T-helper 17 cell (primary cell): ENCODE measurements at regions not wholly inside any gene's neighbourhood (a gene's known extent, or its start where the extent isn't known, plus 50 kb on each side); places are given as distances from the start of the nearest gene placed in this dataset.

Experiments used
- ATAC-seq: fragments of 150-1000 bp; cut with Tn5 transposase; 2 replicates; pipeline ENCODE4 v1.10.0; 2021; ENCODE audit warnings: mild to moderate bottlenecking, moderate library complexity
- DNase-seq, 3 donors: peaks; one replicate each; pipeline versions ENCODE4 v3.0.0 to v3.0.0-alpha.2; 2020 to 2021
- H3K9me3 ChIP-seq: one replicate; pipeline ENCODE4 v1.7.0; 2013; ENCODE audit warnings: low read length, mild to moderate bottlenecking; ENCODE audit not compliant: control insufficient read depth, poor library complexity, severe bottlenecking
- H3K27ac Mint-ChIP-seq: one replicate; pipeline ENCODE4 v1.8.0; 2022; ENCODE audit warnings: mild to moderate bottlenecking, moderate library complexity, mixed read lengths
- H3K27me3 Mint-ChIP-seq: one replicate; pipeline ENCODE4 v1.8.0; 2022; ENCODE audit warnings: mixed read lengths
- H3K36me3 Mint-ChIP-seq: one replicate; pipeline ENCODE4 v1.8.0; 2022; ENCODE audit warnings: low read depth, mixed read lengths
- H3K4me1 Mint-ChIP-seq: one replicate; pipeline ENCODE4 v1.8.0; 2022; ENCODE audit warnings: mild to moderate bottlenecking, mixed read lengths
- H3K4me3 Mint-ChIP-seq: one replicate; pipeline ENCODE4 v1.8.0; 2022; ENCODE audit warnings: mild to moderate bottlenecking, moderate library complexity, mixed read lengths

GRCh38 chr16:55130911-55131310, 193.1 kb upstream of the IRX6 start:
- DNase-seq (no peak), ATAC-seq (no peak)
- Mint-ChIP-seq H3K36me3 (no peaks in the 10 kb centered on the region), H3K27me3 (peaks cover 11% of the 10 kb centered on the region), H3K27ac (no peak overlapping the region), H3K4me3 (no peak overlapping the region), H3K4me1 (peaks cover 2% of the 10 kb centered on the region)
- no peaks in the 10 kb centered on the region for H3K9me3 ChIP-seq

GRCh38 chr16:55133654-55134053, 190.3 kb upstream of the IRX6 start:
- Mint-ChIP-seq H3K36me3 (no peaks in the 10 kb centered on the region), H3K27ac (no peak overlapping the region), H3K4me3 (no peak overlapping the region), H3K27me3 (peaks cover 6% of the 10 kb centered on the region), H3K4me1 (peaks cover 2% of the 10 kb centered on the region)
- no peaks in the 10 kb centered on the region for H3K9me3 ChIP-seq
- ATAC-seq (no peak), DNase-seq (no peak)

DNA sequence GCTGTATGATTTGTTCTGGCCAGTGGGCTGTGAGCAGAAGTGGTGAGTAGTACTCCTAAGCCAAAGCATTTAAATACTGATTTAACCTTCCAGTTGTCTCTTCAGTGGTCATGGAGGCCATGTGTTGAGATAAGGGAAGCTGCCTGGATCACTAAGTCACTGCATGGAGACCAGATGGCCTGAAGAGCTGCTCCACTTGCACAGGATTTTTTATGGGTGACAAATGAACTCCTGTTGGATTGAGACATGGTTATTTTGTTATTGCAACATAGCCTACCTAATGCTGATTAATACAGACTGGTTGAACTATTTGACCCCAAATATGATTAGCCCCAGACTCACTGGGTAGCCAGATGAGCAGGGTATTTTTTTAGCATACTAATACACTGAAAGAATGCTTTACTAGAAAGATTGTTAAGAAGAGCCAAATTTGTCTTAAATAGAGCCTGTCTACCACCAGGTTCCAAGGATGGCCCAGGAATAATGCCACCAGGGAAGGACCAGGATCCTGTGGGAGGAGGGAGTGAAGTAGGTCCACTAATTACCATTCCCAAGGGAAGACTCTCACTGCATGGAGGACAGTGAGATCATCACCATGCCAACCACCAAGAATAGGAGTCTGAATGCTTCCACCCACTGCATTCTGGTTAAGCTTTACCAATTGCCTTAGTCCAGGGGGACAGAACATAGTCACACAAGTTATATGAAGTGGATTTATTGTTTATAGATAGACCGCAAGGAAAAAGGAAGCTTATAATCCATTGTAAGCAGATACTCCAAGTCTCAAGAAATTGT, 187.4 kb upstream of the IRX6 start:
- ATAC-seq (no peak), DNase-seq (no peak)
- no peak overlapping the region for H3K27ac Mint-ChIP-seq
- H3K4me1 Mint-ChIP-seq, result peaks cover 2% of the 10 kb centered on the region
- H3K27me3 Mint-ChIP-seq, result peaks cover 4% of the 10 kb centered on the region
- no peaks in the 10 kb centered on the region for H3K36me3 Mint-ChIP-seq
- no peaks in the 10 kb centered on the region for H3K9me3 ChIP-seq
- H3K4me3 Mint-ChIP-seq, result no peak overlapping the region

GRCh38 chr16:55138298-55138697, 185.7 kb upstream of the IRX6 start:
- Mint-ChIP-seq H3K4me1 (no peaks in the 10 kb centered on the region), H3K4me3 (no peak overlapping the region), H3K27me3 (no peaks in the 10 kb centered on the region), H3K27ac (no peak overlapping the region), H3K36me3 (no peaks in the 10 kb centered on the region)
- H3K9me3 ChIP-seq, result no peaks in the 10 kb centered on the region
- DNase-seq (no peak), ATAC-seq (no peak)

DNA sequence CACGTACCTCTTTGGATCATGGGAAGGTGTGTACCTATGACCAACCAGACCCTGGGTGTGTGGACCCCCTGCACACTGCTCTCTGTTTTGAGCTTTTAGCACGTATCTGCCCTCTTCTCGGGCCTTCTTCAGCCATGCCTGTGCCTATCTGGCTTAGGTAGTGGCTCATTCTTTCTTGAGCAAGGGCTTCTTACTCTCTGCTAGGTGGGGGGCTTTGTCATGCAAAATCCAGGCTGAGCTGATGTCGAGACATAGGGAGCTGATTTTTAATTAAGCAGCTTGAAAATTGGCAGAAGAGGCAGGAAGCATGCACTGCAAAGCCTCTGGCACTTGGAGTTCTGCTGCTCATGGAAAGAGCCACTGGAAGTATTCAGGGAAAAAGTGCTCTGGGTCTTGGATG, 181.6 kb upstream of the IRX6 start:
- Mint-ChIP-seq H3K4me3 (no peak overlapping the region), H3K27ac (no peak overlapping the region), H3K27me3 (no peaks in the 10 kb centered on the region), H3K4me1 (no peaks in the 10 kb centered on the region), H3K36me3 (no peaks in the 10 kb centered on the region)
- no peak for DNase-seq
- ATAC-seq, result no peak
- no peaks in the 10 kb centered on the region for H3K9me3 ChIP-seq

DNA sequence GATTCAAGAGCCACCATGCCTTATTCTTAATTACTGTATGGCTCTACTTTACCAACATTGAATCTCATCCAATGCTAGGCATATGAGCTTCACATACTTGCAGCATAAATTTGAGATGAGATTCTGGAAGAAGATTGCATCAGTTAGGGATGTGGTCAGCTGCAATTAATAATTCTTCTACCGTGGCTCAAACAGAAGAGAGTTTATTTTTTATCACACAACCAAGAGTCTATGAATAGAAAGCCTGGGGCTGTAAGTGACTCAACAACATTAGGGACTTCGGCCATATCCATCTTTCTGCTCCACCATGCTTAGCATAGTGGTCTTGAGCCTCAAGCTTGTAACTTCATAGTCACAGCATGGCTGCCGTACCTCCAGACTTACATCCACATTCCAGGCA, 179.4 kb upstream of the IRX6 start:
- no peaks in the 10 kb centered on the region for H3K4me1 Mint-ChIP-seq
- ATAC-seq (no peak), DNase-seq (no peak)
- H3K27me3 Mint-ChIP-seq, result peaks cover 5% of the 10 kb centered on the region
- H3K4me3 Mint-ChIP-seq, result no peak overlapping the region
- H3K9me3 ChIP-seq, result no peaks in the 10 kb centered on the region
- no peaks in the 10 kb centered on the region for H3K36me3 Mint-ChIP-seq
- no peak overlapping the region for H3K27ac Mint-ChIP-seq

GRCh38 chr16:55145771-55146603, 178.0 kb upstream of the IRX6 start:
- no peaks in the 10 kb centered on the region for H3K9me3 ChIP-seq
- Mint-ChIP-seq H3K27me3 (peaks cover 5% of the 10 kb centered on the region), H3K27ac (no peak overlapping the region), H3K4me1 (no peaks in the 10 kb centered on the region), H3K4me3 (no peak overlapping the region), H3K36me3 (no peaks in the 10 kb centered on the region)
- no peak for DNase-seq
- no peak for ATAC-seq

GRCh38 chr16:55146966-55147365, 177.0 kb upstream of the IRX6 start:
- no peaks in the 10 kb centered on the region for H3K9me3 ChIP-seq
- Mint-ChIP-seq H3K36me3 (no peaks in the 10 kb centered on the region), H3K27ac (no peak overlapping the region), H3K4me1 (no peaks in the 10 kb centered on the region), H3K4me3 (no peak overlapping the region), H3K27me3 (peaks cover 5% of the 10 kb centered on the region)
- ATAC-seq (no peak), DNase-seq (no peak)

DNA sequence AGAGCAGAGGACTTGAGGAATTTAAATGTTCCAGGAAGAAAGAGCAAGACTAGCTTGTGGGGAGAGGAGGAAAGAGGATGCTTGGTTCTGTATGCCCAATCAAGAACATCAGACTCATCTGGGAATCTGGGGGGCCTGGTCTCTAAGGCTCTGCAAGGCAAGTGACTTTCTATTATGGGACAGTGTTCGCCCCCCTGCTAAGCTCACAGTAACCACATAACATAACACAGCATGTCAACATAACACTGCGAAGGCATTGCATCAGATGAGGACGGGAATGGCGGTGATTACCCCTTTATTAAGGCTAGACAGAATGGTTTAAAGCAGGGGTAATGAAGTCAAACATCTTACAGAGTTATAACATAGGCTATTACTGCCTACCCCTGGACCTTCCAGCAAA, 176.6 kb upstream of the IRX6 start:
- no peak for DNase-seq
- no peaks in the 10 kb centered on the region for H3K9me3 ChIP-seq
- no peak overlapping the region for H3K4me3 Mint-ChIP-seq
- no peaks in the 10 kb centered on the region for H3K4me1 Mint-ChIP-seq
- no peaks in the 10 kb centered on the region for H3K36me3 Mint-ChIP-seq
- peaks cover 5% of the 10 kb centered on the region for H3K27me3 Mint-ChIP-seq
- no peak overlapping the region for H3K27ac Mint-ChIP-seq
- ATAC-seq, result no peak

DNA sequence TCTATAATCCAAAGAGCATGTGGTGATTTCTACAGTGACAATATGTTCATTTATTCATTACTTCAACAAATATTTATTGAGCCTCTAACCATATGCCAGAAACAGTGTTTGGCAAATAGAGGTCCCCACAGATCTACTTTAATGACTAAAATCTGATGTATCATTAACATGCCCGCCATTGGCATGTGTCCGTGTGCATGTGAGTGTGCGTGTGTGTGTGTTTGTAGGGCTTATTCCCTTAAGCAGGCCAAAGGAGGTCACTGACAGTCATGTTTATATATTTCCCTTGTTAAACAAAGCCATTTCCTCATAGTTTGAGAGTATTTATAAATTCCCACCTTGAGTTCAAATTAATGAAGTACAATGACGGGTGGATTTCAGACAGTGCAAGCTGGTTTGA, 174.4 kb upstream of the IRX6 start:
- no peak for ATAC-seq

DNA sequence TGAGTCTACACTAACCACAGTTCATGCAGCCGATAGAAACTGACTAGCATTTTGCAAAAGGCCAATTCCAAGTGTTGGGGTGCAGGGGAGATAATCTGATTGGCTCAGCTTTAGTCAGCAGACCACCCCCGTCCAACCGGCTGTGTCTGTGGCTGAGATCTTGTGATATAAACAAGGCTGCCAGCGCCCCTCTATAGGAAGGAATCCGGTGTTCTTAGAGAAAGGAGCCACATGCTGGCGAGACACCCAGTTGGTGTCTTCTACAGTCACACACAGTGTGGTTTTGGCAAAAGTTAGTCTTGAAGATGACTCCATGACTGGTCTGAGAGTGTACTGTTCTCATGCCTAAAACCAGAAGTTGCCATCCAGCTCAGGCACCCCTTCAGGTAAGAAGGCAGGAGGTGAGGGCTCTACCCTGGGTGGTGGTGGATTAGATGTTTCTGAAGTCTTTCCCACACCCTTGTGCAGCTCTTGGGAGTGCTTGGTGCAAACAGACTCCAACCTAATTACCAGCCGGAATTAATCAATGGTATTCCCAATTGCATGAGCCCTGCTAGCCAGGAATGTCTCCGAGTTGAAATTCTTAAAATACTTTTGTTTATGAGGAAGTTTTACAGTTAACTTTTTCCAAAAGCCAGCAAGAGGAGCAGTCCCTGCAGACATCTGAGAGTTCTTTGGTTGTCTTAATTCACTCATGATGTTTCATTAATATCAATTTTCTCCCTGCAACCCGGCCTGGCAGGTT, 172.3 kb upstream of the IRX6 start:
- no peak overlapping the region for H3K27ac Mint-ChIP-seq
- H3K36me3 Mint-ChIP-seq, result no peaks in the 10 kb centered on the region
- H3K9me3 ChIP-seq, result no peaks in the 10 kb centered on the region
- H3K4me1 Mint-ChIP-seq, result no peaks in the 10 kb centered on the region
- DNase-seq (no peak), ATAC-seq (no peak)
- peaks cover 12% of the 10 kb centered on the region for H3K27me3 Mint-ChIP-seq
- H3K4me3 Mint-ChIP-seq, result no peak overlapping the region

More for the DNA sequence above, 174.4 kb upstream of the IRX6 start:
- no peaks in the 10 kb centered on the region for H3K9me3 ChIP-seq
- no peak overlapping the region for H3K4me3 Mint-ChIP-seq
- no peak for DNase-seq
- no peaks in the 10 kb centered on the region for H3K4me1 Mint-ChIP-seq
- peaks cover 12% of the 10 kb centered on the region for H3K27me3 Mint-ChIP-seq
- H3K36me3 Mint-ChIP-seq, result no peaks in the 10 kb centered on the region
- H3K27ac Mint-ChIP-seq, result no peak overlapping the region

DNA sequence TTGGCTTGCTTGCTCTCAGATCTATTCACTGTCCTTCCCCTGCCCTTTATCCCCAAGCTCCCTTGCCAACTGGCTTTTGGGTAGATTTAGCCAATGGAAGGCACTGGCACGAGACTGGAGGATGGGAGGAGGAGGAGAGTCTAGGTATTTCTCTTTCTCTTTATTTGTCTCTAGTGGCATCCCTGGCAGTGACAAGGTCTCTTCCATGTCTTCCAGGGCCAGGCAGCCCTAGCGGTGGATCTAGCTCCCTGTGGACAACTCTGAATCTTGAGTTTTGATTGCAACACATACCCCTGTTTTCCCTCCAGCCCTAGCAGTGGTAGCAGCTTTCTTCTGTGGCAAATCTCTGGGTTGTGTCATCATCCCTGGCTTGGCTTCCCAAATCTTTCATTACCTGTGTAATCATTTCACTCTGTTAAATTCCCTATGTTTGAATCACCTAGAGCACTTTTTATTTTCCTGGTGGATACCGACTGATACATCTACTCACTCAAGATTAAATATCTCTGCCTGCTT, 171.1 kb upstream of the IRX6 start:
- H3K36me3 Mint-ChIP-seq, result no peaks in the 10 kb centered on the region
- H3K4me1 Mint-ChIP-seq, result no peaks in the 10 kb centered on the region
- DNase-seq, result no peak
- H3K27me3 Mint-ChIP-seq, result peaks cover 12% of the 10 kb centered on the region
- ATAC-seq, result no peak
- no peaks in the 10 kb centered on the region for H3K9me3 ChIP-seq
- H3K27ac Mint-ChIP-seq, result no peak overlapping the region
- no peak overlapping the region for H3K4me3 Mint-ChIP-seq

- no peak for DNase-seq
- peaks cover 8% of the 10 kb centered on the region for H3K27me3 Mint-ChIP-seq
- H3K9me3 ChIP-seq, result no peaks in the 10 kb centered on the region
- no peak overlapping the region for H3K4me3 Mint-ChIP-seq
- H3K36me3 Mint-ChIP-seq, result no peaks in the 10 kb centered on the region
- H3K4me1 Mint-ChIP-seq, result no peaks in the 10 kb centered on the region
- ATAC-seq, result no peak
- no peak overlapping the region for H3K27ac Mint-ChIP-seq
Measured at GRCh38 chr16:55154262-55154661, 169.7 kb upstream of the IRX6 start.
